Mucosa of gallbladder (tissue), 1 donor: ENCODE measurements at regions not wholly inside any gene's neighbourhood (a gene's known extent, or its start where the extent isn't known, plus 50 kb on each side); places are given as distances from the start of the nearest gene placed in this dataset.
"Not testable (repeated sequence)": the region's sequence is repeated elsewhere in the genome, so short reads cannot be mapped to it uniquely, and the experiment has no call there.

Experiments
- DNase-seq: peaks from one replicate; pipeline ENCODE4 v3.0.0-alpha.2; 2020; ENCODE audit warnings: low spot score
- donor health status: DM: no; HTN: no; CAD: no.

- DNase-seq: no peak
Observed at GRCh38 chr22:47371263-47372090, 609.0 kb downstream of the TBC1D22A start.

GRCh38 chr22:47370448-47371262 lies 608.2 kb downstream of the TBC1D22A start:
- no peak for DNase-seq

GRCh38 chr22:47369431-47370015 lies 607.1 kb downstream of the TBC1D22A start:
- no peak for DNase-seq

- no peak for DNase-seq
Observed at GRCh38 chr22:47369020-47369419, 606.6 kb downstream of the TBC1D22A start.

GRCh38 chr22:47367993-47368945 lies 605.8 kb downstream of the TBC1D22A start:
- no peak for DNase-seq

- DNase-seq: no peak
Observed at GRCh38 chr22:47367107-47367690, 604.7 kb downstream of the TBC1D22A start.

- no peak for DNase-seq
Observed at GRCh38 chr22:47366026-47366767, 603.7 kb downstream of the TBC1D22A start.

- no peak for DNase-seq
Observed at GRCh38 chr22:47361247-47361646, 598.8 kb downstream of the TBC1D22A start.

- no peak for DNase-seq
Observed at GRCh38 chr22:47357493-47357892, 595.0 kb downstream of the TBC1D22A start.

- DNase-seq: no peak
Observed at GRCh38 chr22:47357086-47357485, 594.6 kb downstream of the TBC1D22A start.

GRCh38 chr22:47356511-47357011 lies 594.1 kb downstream of the TBC1D22A start:
- peak; percentile 2 for DNase-seq

GRCh38 chr22:47355776-47356510 lies 593.5 kb downstream of the TBC1D22A start:
- DNase-seq: peak; percentile 3

GRCh38 chr22:47355388-47355725 lies 592.9 kb downstream of the TBC1D22A start:
- peak; percentile 8 for DNase-seq

GRCh38 chr22:47354668-47355387 lies 592.4 kb downstream of the TBC1D22A start:
- DNase-seq: peak; percentile 8

- no peak for DNase-seq
Observed at GRCh38 chr22:47352920-47353700, 590.7 kb downstream of the TBC1D22A start.

GRCh38 chr22:47351836-47352579 lies 589.6 kb downstream of the TBC1D22A start:
- no peak for DNase-seq

GRCh38 chr22:47346287-47346686 lies 583.8 kb downstream of the TBC1D22A start:
- not testable (repeated sequence) for DNase-seq
